GM10266 (cell line): ENCODE measurements at regions not wholly inside any gene's neighbourhood (a gene's known extent, or its start where the extent isn't known, plus 50 kb on each side); places are given as distances from the start of the nearest gene placed in this dataset.

Experiments
- DNase-seq: peaks from one replicate; pipeline ENCODE4 v3.0.0; 2012; ENCODE audit errors: extremely low spot score
- CTCF ChIP-seq: IDR thresholded peaks from 2 replicates; pipeline ENCODE4 v1.5.1; 2012; ENCODE audit warnings: mild to moderate bottlenecking, low read depth; ENCODE audit not compliant: control insufficient read depth, insufficient read depth; ENCODE audit errors: missing control alignments

- DNase-seq: no peak
- no peak for TF ChIP-seq CTCF
Measured at GRCh38 chr11:36750349-36750748, 152.3 kb upstream of the RAG2 start.

GRCh38 chr11:36748836-36749235, 150.8 kb upstream of the RAG2 start:
- no peak for TF ChIP-seq CTCF
- no peak for DNase-seq

- peak; percentile 99 for TF ChIP-seq CTCF
- DNase-seq: peak; percentile 67
Measured at GRCh38 chr11:36746886-36747710, 149.1 kb upstream of the RAG2 start.

GRCh38 chr11:36744375-36745168, 146.5 kb upstream of the RAG2 start:
- TF ChIP-seq CTCF: peak; percentile 85
- peak; percentile 28 for DNase-seq

- DNase-seq: peak; percentile 38
- TF ChIP-seq CTCF: no peak
Measured at GRCh38 chr11:36743039-36743438, 145.0 kb upstream of the RAG2 start.

GRCh38 chr11:36741515-36741914, 143.5 kb upstream of the RAG2 start:
- DNase-seq: no peak
- no peak for TF ChIP-seq CTCF
